Pancreas (tissue), 10 donors: ENCODE measurements at regions not wholly inside any gene's neighbourhood (a gene's known extent, or its start where the extent isn't known, plus 50 kb on each side); places are given as distances from the start of the nearest gene placed in this dataset.

Source experiments
- ATAC-seq, 4 donors: fragments of 200-7000 bp; cut with Tn5 transposase; one replicate each; pipeline versions ENCODE4 v1.8.0 to v1.9.1; 2020; ENCODE audit warnings: mild to moderate bottlenecking in 4 of 4, moderate library complexity in 4 of 4
- DNase-seq, 6 donors: peaks; one replicate each; pipeline ENCODE4 v3.0.0-alpha.2; 2020
- FAIRE-seq: peaks from 2 replicates; lab custom pipeline; 2012; peaks lifted over from hg19 to GRCh38; lab: Jason Lieb, UNC
- H3K27ac ChIP-seq, 4 donors: fragments of 200-600 bp; sonication (generic); 1 replicate in 3 of 4; 2 replicates in 1 of 4; pipeline versions ENCODE4 v1.5.0 to v1.8.0; 2020
- H3K27me3 ChIP-seq, 4 donors: fragments of 200-600 bp; one replicate each; pipeline ENCODE4 v1.8.0; 2021
- H3K36me3 ChIP-seq, 3 donors: fragments of 200-600 bp; sonication (generic) in 1 of 3; one replicate each; pipeline versions ENCODE4 v1.5.0 to v1.8.0; 2020 to 2021
- H3K4me1 ChIP-seq, 3 donors: fragments of 200-600 bp; one replicate each; pipeline ENCODE4 v1.8.0; 2021
- H3K4me3 ChIP-seq, 4 donors: fragments of 200-600 bp; sonication (generic) in 2 of 4; one replicate each; pipeline versions ENCODE4 v1.5.0 to v1.8.0; 2020 to 2021
- H3K9me3 ChIP-seq, 4 donors: fragments of 200-600 bp; one replicate each; pipeline ENCODE4 v1.8.0; 2021
- CTCF ChIP-seq, 4 donors: fragments of 200-600 bp; sonication (generic) in 3 of 4; IDR thresholded peaks; one replicate each; pipeline versions ENCODE4 v1.5.0 to v1.8.0; 2021; ENCODE audit warnings: antibody characterized with exemption in 4 of 4
- WGBS, 2 donors: extraction: QIAGEN DNeasy Blood & Tissue Kit; methylation state at CpG; one replicate each; pipeline ENCODE4 v1.1.7; 2013; 5-methylcytosine and 5-hydroxymethylcytosine counted together
- intact Hi-C, 3 donors: fragments of 100-400 bp; cut with DNase I; formaldehyde crosslinking; loops; one replicate each; pipeline versions ENCODE4 v1.11.1 to v1.14.2; 2022
- donor health status: healthy with polysubstance abuse.
- donor health status: DM: no; HTN: no; CAD: no; lungs with moderate emphysema.
- donor health status: DM: no; HTN: no; CAD: no.
- donor health status: control.
- donor health status: control.
- donor health status: Bipolar disorder and iron deficiency.
- donor health status: DM: yes; HTN: yes; CAD: no.
- donor health status: DM: no; HTN: no; CAD: no.
- donor health status: DM: no; HTN: no; CAD: no.
- donor health status: DM: yes; HTN: yes; CAD: no.

GRCh38 chr6:166764473-166765233 lies 137.6 kb upstream of the RPS6KA2 start:
- H3K27ac ChIP-seq, result no peak overlapping the region
- intact Hi-C loops, result no loop called here
- H3K36me3 ChIP-seq, result no peaks in the 10 kb centered on the region
- no peaks in the 10 kb centered on the region for H3K4me1 ChIP-seq
- H3K27me3 ChIP-seq, result no peaks in the 10 kb centered on the region
- no peaks in the 10 kb centered on the region for H3K9me3 ChIP-seq
- no peak for DNase-seq
- no peak for TF ChIP-seq CTCF (IDR thresholded peaks at IDR 0.05)
- no peak overlapping the region for H3K4me3 ChIP-seq
- no peak for FAIRE-seq
- 87 to 93% methylated on average over 24 of the region's 24 CpGs for WGBS, 2 donors
- no peak for ATAC-seq

DNA sequence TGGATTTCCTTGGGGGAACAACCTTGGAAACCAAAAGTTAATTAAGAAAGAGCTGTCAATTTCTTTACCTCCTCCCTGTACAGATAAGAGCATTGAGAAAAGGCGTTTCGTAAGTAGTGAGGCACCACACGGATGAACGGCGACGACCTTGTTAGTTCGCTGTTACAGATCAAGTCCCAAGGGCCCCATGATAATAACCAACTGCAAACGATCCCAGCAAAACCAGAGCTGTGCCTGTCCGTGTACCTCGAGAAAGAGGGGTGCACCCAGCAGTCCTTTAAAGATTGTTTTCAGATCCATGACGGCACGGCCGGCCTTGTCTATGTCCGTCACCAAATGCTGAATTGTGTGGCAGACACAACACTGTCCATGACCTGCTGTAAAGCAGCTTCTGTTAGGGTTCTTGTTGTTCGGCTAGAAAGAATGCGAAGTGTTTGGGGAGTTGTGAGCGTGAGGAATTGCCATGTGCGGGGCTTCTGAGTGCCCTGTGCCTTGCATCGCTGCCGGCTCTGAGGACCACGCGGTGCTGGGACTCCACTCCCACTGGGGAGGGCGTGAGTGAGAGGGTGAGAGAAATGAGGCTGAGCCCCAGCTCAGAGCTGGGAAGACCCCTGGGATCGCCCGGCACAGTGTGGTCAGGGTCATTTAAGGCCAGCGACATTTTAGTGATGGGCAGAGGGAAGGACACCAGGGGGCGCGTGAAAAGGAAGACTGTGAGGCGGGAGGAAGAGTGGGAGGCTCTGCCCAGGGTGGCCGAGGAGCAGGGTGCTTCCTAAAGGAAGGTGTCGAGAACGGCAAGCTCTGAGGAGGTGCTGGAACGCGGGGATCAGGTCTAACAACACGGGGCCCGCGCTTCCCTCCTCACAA lies 136.8 kb upstream of the RPS6KA2 start:
- 81 to 92% methylated on average over 37 of the region's 37 CpGs for WGBS, 2 donors
- no peak for TF ChIP-seq CTCF (IDR thresholded peaks at IDR 0.05)
- Histone ChIP-seq H3K9me3 (no peaks in the 10 kb centered on the region), H3K36me3 (no peaks in the 10 kb centered on the region), H3K4me3 (no peak overlapping the region), H3K4me1 (no peaks in the 10 kb centered on the region), H3K27me3 (no peaks in the 10 kb centered on the region), H3K27ac (no peak overlapping the region)
- DNase-seq (no peak), FAIRE-seq (no peak), ATAC-seq (no peak)
- intact Hi-C loops, result no loop called here

DNA sequence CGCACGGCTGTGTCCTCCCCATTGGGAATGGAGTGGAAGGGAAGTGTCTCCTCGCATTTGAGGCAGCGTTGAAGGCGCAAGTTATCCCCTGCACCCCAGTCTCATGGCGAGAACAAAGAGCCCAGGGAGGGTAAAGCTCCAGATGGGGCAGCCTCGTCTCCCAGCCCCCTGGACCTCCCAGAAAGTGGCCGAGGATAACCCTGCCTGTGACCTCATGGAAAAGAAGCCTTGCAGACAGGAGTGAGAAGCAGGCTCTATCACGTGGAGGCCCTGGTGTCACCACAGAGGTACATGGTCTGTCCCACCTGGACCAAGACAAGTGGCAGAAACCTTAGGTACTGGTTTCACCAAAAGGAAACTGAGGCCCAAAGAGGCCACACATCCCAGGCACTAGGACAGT lies 134.8 kb upstream of the RPS6KA2 start:
- no peak for TF ChIP-seq CTCF (IDR thresholded peaks at IDR 0.05)
- FAIRE-seq (no peak), ATAC-seq (no peak), DNase-seq (no peak)
- Histone ChIP-seq H3K9me3 (no peaks in the 10 kb centered on the region), H3K4me1 (no peaks in the 10 kb centered on the region), H3K27me3 (no peaks in the 10 kb centered on the region), H3K27ac (no peak overlapping the region), H3K4me3 (no peak overlapping the region), H3K36me3 (no peaks in the 10 kb centered on the region)
- intact Hi-C loops, result no loop called here
- WGBS, 2 donors, result 75 to 92% methylated on average over 9 of the region's 9 CpGs

DNA sequence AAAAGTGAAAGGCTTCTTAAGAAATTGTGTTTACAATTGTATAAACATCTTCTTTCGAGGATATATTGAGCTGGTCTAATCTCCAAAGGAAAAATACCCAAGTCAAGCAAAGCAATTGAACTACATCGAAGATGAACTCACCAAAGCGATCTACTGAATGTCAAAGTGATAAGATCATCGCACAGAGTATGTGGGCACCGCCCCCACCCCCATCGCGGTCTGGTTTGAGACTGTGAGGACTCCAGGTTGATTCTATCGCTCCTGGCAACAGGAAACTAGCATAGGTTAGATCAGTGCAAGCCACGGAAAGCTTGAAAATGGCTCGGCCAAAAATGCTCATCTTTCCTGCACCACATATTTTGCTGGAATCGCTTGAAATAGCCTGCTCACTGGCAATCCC lies 133.2 kb upstream of the RPS6KA2 start:
- H3K4me1 ChIP-seq, result no peaks in the 10 kb centered on the region
- no peak overlapping the region for H3K4me3 ChIP-seq
- no peak for ATAC-seq
- no peak for TF ChIP-seq CTCF (IDR thresholded peaks at IDR 0.05)
- 74 to 81% methylated on average over 11 of the region's 11 CpGs for WGBS, 2 donors
- intact Hi-C loops, result no loop called here
- no peaks in the 10 kb centered on the region for H3K36me3 ChIP-seq
- H3K27ac ChIP-seq, result no peak overlapping the region
- no peaks in the 10 kb centered on the region for H3K9me3 ChIP-seq
- DNase-seq, result no peak
- no peaks in the 10 kb centered on the region for H3K27me3 ChIP-seq
- no peak for FAIRE-seq
